HG02973 (cell line): ENCODE measurements at regions not wholly inside any gene's neighbourhood (a gene's known extent, or its start where the extent isn't known, plus 50 kb on each side); places are given as distances from the start of the nearest gene placed in this dataset.
"Not testable (repeated sequence)": the region's sequence is repeated elsewhere in the genome, so short reads cannot be mapped to it uniquely, and the experiment has no call there.

Experiments used
- ATAC-seq: cut with Tn5 transposase; IDR thresholded peaks from one replicate; pipeline ENCODE4 v1.9.1; 2021; ENCODE audit warnings: moderate library complexity; ENCODE audit not compliant: unreplicated experiment

DNA sequence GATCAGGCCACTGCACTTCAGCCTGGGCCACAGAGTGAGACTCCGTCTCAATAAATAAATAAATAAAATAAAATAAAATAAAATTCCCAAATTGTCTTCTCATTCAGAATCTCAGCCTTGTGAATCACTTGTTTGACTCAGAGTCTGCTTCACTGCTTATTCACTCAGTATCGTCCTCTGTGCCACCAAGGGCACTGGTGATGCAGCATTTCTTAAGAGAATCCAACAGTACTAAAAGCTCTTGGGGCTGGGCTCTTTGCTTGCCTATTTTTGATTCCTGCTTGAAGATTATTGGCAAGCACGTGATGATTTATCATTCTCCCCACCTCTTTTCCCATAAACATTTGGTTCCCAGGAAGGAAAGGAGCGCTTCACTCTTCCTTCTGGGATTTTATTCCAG lies 54.8 kb upstream of the HMGB1 start:
- ATAC-seq: no peak

DNA sequence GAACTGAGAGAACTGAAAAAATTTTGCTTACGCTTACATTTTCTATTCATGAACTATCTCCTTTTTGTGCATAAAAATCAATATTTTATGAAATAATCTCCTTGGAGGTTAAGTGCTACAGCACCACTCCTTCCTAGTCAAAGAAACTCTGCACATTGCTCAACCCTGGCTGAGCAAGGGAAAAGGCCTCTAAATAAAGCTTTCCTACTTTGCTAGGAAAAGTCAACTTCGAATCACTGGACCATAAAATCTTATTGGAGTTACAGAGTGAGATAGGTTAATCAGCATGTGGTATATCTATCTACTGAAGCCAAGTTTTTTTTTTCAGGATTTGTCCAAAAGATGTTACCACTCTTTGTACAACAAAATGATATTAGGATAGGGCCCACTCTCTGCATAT lies 57.5 kb upstream of the HMGB1 start:
- no peak for ATAC-seq

DNA sequence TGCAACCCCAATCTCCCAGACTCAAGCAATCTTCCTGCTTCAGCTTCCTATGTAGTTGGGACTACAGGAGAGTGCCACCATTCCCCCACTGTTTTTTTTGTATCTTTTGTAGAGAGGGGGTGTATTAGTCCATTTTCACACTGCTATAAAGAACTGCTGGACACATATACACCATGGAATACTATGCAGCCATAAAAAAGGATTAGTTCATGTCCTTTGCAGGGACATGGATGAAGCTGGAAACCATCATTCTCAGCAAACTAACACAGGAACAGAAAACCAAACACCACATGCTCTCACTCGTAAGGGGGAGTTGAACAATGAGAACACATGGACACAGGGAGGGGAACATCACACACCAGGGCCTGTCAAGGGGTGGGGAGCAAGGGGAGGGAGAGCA lies 58.1 kb upstream of the HMGB1 start:
- ATAC-seq: not testable (repeated sequence)

GRCh38 chr13:30525212-30525611 lies 59.5 kb upstream of the HMGB1 start:
- not testable (repeated sequence) for ATAC-seq

GRCh38 chr13:30526612-30527495 lies 61.1 kb upstream of the HMGB1 start:
- no peak for ATAC-seq

GRCh38 chr13:30529085-30529834 lies 63.5 kb upstream of the HMGB1 start:
- ATAC-seq: peak; percentile 81

DNA sequence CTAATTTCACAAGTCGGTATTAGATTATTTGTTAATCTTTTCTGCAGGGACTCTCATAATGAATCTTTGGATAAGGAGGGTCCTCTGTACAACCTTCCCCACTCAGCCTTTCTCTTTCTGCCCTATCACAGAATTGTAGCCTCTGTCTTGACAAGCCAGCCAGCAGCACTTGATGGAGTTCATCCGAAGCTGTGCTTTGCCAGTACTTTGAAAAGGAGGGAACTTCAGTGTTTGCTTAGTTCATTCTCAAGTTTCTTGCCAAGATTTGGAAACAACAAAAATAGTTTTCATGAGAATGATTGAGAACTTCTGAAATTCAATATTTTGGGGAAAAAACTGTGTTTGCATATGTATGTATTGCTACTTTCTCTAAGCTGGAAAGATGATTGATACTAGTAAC lies 69.3 kb upstream of the HMGB1 start:
- no peak for ATAC-seq

DNA sequence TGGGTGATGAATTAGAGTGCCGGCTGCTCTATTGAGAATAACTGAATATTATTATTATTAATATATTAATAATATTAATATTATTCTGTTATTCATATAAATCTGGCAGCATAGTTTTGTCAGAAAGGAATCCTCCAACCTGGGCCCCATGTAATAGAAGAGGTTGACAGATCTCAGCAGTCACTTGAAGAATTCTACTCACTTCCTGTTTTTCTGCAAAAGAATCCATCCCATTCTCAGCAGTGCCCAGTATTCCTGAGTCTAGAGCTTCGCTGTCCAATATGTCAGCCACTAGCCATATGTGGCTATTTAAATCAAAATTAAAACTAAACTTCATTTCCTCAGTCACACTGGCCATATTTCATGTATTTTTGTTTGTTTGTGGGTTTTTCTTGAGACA lies 72.4 kb upstream of the USPL1 start:
- no peak for ATAC-seq

GRCh38 chr13:30548046-30548445 lies 69.7 kb upstream of the USPL1 start:
- ATAC-seq: not testable (repeated sequence)

GRCh38 chr13:30551189-30551588 lies 66.5 kb upstream of the USPL1 start:
- ATAC-seq: no peak

- no peak for ATAC-seq
These were observed 65.2 kb upstream of the USPL1 start for GRCh38 chr13:30552567-30552966.

DNA sequence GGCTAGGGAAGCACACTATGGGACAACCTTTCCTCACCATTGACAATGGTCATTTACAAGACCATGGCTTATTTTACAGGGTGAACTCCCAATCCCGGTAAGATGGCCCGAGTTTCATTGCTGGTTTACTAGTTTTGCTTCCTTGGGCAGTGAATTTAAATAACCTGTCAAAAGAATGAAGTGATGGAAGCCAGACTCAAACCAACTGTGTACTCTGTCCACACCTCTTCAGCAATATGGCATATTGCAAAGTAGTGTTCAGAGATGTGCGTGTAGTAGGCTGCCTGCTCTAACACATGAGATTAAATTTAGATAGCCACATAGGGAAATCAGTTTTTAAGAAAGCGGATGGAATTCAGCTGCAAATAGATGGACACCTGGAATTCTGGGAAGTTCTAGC lies 58.4 kb upstream of the USPL1 start:
- ATAC-seq: no peak

GRCh38 chr13:30560212-30560611 lies 57.5 kb upstream of the USPL1 start:
- no peak for ATAC-seq

DNA sequence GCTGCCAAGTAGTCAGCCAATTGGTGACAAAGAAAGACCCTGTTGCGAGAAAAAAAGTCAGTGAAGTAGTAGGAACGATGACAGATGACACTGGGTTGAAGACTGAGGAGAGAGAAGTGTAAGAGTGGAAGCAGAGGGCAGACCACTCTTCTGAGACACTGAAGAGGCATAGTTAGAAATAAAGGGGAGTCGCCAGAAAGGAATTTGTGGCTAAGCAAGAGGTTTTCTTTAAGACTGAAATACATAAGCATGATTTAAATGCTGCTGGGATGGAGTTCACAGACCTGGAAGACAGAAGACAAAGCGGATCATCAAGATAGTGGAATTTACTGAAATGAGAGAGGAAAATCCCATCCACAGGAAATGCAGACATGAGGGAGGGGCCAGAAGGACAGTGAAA lies 56.2 kb upstream of the USPL1 start:
- no peak for ATAC-seq

DNA sequence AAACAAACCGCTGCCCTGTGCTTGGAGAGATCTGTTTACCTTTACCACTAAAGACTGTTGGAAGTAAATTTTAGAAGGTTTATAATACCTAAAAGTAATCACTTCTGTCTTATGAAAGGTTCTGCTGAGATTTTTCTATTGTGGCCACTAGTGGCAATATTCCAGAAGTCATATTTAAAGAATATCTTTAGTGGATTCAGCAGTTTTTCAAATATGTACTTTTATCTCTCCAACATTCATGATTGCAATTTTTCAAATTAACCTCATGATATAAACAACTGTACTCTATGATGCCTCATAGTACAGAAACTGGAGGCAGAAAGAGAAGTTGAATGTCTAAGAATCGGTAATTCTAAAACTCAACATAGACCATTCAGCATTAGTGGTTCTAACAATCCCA lies 53.2 kb upstream of the USPL1 start:
- ATAC-seq: no peak

DNA sequence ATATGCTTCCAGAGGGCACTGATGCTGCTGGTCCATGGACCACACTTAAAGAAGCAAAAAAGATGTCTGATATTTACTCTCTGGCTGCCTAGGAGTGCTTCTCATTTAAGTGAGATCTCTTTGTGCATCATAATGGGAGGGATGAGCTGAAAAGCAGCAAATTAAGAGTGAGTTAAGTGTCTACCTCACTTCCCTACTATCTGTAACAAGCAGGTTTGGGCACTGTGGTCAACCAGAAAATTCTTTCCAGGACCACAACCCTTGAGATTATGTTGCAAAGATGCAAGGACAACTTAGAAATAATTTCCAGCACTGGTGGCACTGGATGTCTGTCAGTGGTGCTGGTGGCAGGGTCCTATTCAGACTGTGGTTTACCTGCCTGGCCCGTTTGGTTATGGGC lies 52.1 kb upstream of the USPL1 start:
- no peak for ATAC-seq

GRCh38 chr13:30567072-30567471 lies 50.6 kb upstream of the USPL1 start:
- ATAC-seq: no peak
